ENCODE measurements at regions not wholly inside any gene's neighbourhood (a gene's known extent, or its start where the extent isn't known, plus 50 kb on each side); places are given as distances from the start of the nearest gene placed in this dataset.

DNA sequence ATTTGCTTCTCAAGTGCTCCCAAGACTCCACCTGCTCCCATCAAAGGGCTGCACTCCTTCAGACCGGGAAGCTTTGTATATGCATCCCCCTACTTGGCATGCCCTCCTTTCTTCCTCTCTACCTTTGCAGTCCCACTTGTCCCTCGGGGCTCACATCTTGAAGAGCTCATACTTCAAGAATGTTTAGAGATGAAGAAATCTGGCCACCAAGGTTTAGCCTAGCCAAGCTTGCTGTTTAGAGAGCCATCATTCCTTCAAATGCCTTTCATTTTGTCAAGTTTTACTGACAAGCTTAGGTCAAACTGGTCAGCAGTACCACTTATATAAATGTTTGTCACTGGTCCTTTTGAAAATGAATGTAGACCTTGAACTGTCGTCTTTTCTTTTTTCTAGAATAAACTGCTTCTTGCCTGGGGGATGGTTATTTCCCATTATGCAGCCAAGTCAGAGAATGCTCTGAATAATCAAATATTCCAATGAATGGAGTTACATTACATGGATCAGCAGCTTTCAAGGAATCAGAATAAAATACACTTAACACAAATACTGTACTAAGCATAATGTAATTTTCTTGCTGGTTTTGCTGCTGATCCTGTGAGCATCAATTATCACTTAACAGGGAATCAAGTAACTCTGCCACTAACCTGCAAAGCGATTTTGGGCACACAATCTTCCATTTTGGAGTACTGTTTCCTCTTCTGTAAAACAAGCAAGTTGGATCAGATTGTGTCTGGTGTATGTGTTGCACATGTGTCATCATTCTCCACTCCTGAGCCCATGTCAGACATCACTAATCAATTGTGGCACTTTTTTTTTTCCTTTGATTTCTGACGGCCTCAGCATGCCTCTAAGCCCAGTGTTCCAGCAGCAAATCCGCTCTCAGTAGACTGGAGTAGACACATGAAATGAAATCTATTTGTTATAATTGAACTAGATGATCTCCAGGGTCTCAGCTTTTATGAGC, 357.9 kb downstream of the PTEN start:
- FAIRE-seq (no peak), DNase-seq (no peak)
- Histone ChIP-seq H3K27ac (ENCODE audit: low read depth in 2 of 2, low read length in 2 of 2) (no peak overlapping the region), H3K9me3 (ENCODE audit: control insufficient read depth in 2 of 3, insufficient read depth in 1 of 3, low read length in 3 of 3) (no peaks in the 10 kb centered on the region), H3K9ac (ENCODE audit: low read length in 3 of 3) (no peak overlapping the region), H3K27me3 (ENCODE audit: control insufficient read depth, insufficient read depth, low read length) (no peaks in the 10 kb centered on the region), H3K36me3 (ENCODE audit: control insufficient read depth in 2 of 3, insufficient read depth in 3 of 3, low read length in 3 of 3) (no peaks in the 10 kb centered on the region), H3K4me1 (ENCODE audit: control insufficient read depth in 2 of 3, insufficient read depth in 2 of 3, low read depth in 1 of 3, low read length in 3 of 3) (no peaks in the 10 kb centered on the region), H3K4me3 (ENCODE audit: low read length in 3 of 3) (no peak overlapping the region)
- TF ChIP-seq CTCF (IDR thresholded peaks at IDR 0.05; ENCODE audit: borderline replicate concordance, extremely low read depth, insufficient read depth), result no peak
- intact Hi-C loops (cut with DNase I), result no loop called here

- no peak for DNase-seq
- Histone ChIP-seq H3K4me3 (ENCODE audit: low read length in 3 of 3) (no peak overlapping the region), H3K27me3 (ENCODE audit: control insufficient read depth, insufficient read depth, low read length) (no peaks in the 10 kb centered on the region), H3K9ac (ENCODE audit: low read length in 3 of 3) (no peak overlapping the region), H3K27ac (ENCODE audit: low read depth in 2 of 2, low read length in 2 of 2) (no peak overlapping the region), H3K4me1 (ENCODE audit: control insufficient read depth in 2 of 3, insufficient read depth in 2 of 3, low read depth in 1 of 3, low read length in 3 of 3) (peaks cover 0 to 3% (median 0%) of the 10 kb centered on the region in 3 donors), H3K36me3 (ENCODE audit: control insufficient read depth in 2 of 3, insufficient read depth in 3 of 3, low read length in 3 of 3) (no peaks in the 10 kb centered on the region), H3K9me3 (ENCODE audit: control insufficient read depth in 2 of 3, insufficient read depth in 1 of 3, low read length in 3 of 3) (no peaks in the 10 kb centered on the region)
- FAIRE-seq, result no peak
- no peak for TF ChIP-seq CTCF (IDR thresholded peaks at IDR 0.05; ENCODE audit: borderline replicate concordance, extremely low read depth, insufficient read depth)
- intact Hi-C loops (cut with DNase I), result no loop called here
Observed at GRCh38 chr10:88222881-88223280, 359.5 kb downstream of the PTEN start.

All from kidney (tissue), 13 donors.